ENCODE measurements at regions not wholly inside any gene's neighbourhood (a gene's known extent, or its start where the extent isn't known, plus 50 kb on each side); places are given as distances from the start of the nearest gene placed in this dataset.

DNA sequence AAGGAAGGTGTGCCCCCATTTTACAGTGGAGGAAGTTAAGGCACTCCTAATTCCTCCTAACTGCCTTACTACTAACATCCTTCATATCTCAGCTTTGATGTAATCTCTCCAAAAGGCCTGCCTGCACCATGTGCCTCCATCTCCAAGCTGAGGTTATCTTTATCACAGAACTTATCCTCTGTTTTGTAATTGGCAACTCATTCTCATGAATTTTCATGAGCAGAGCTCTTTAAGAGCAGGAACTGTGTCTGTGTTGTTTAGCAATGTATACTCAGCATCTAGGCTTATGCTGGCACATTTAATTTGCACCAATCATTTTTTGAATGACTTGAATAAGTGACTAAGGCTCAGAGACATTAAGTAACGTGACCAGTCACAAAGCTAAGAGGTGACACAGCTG, 147.9 kb upstream of the VLDLR start:
- H3K4me1 ChIP-seq (ENCODE audit: control insufficient read depth, extremely low read depth, insufficient read depth, low read length): peaks cover 20% of the 10 kb centered on the region
- BruUV-seq (replicated peaks): no TSS peak
- intact Hi-C loops (cut with micrococcal nuclease): no loop called here
- H3K9me1 ChIP-seq (replicated peaks; ENCODE audit: control insufficient read depth, extremely low read depth, insufficient read depth, low read length): no peaks in the 10 kb centered on the region
- ChIA-PET POLR2A (no interaction called here), CTCF (no interaction called here)
- H2AFZ ChIP-seq (ENCODE audit: low read depth, low read length): no peak overlapping the region
- dilution Hi-C loops (cut with MboI; ENCODE audit: extremely low pct_ligation_motif_present, low sequenced_read_pairs): no loop called here
- H3K27ac ChIP-seq (ENCODE audit: insufficient read depth, low read depth, low read length): no peak overlapping the region
- DNase-seq (ENCODE audit: low read depth, low spot score): no peak
- no peak for FAIRE-seq
- H3K79me2 ChIP-seq (ENCODE audit: control insufficient read depth, insufficient read depth, low read length): no peaks in the 10 kb centered on the region
- no peak overlapping the region for H3K4me2 ChIP-seq (ENCODE audit: insufficient read depth, low read length)
- H3K27me3 ChIP-seq (ENCODE audit: control insufficient read depth in 2 of 2, insufficient read depth in 2 of 2, low read length in 2 of 2): no peaks in the 10 kb centered on the region
- no peaks in the 10 kb centered on the region for H4K20me1 ChIP-seq (replicated peaks; ENCODE audit: control insufficient read depth, extremely low read depth, insufficient read depth, low read length)
- no peak overlapping the region for H3K4me3 ChIP-seq (replicated peaks in 1 of 3; ENCODE audit: insufficient read depth in 1 of 3, low read depth in 1 of 3, low read length in 3 of 3)
- TF ChIP-seq GATA2 (IDR thresholded peaks at IDR 0.05; ENCODE audit: insufficient read depth, insufficient read length, low read depth, low read length) (no peak), MYC (IDR thresholded peaks at IDR 0.05; ENCODE audit: low read depth, low read length) (no peak), FOS (IDR thresholded peaks at IDR 0.05; ENCODE audit: borderline replicate concordance, insufficient read depth, low read length) (no peak), POLR2A (IDR thresholded peaks at IDR 0.05; ENCODE audit: low read depth, low read length) (no peak), JUN (IDR thresholded peaks at IDR 0.05; ENCODE audit: borderline replicate concordance, insufficient read depth, insufficient read length, low read depth) (no peak), POLR2AphosphoS5 (IDR thresholded peaks at IDR 0.05; ENCODE audit: insufficient read depth, low read depth, low read length) (no peak), EZH2 (IDR thresholded peaks at IDR 0.05; ENCODE audit: borderline replicate concordance, low read depth, low read length, severe bottlenecking) (no peak)
- TF ChIP-seq, protein P1, sequence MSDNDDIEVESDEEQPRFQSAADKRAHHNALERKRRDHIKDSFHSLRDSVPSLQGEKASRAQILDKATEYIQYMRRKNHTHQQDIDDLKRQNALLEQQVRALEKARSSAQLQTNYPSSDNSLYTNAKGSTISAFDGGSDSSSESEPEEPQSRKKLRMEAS (IDR thresholded peaks at IDR 0.05; ENCODE audit: insufficient read depth, insufficient read length): no peak
- TF ChIP-seq, protein P2, sequence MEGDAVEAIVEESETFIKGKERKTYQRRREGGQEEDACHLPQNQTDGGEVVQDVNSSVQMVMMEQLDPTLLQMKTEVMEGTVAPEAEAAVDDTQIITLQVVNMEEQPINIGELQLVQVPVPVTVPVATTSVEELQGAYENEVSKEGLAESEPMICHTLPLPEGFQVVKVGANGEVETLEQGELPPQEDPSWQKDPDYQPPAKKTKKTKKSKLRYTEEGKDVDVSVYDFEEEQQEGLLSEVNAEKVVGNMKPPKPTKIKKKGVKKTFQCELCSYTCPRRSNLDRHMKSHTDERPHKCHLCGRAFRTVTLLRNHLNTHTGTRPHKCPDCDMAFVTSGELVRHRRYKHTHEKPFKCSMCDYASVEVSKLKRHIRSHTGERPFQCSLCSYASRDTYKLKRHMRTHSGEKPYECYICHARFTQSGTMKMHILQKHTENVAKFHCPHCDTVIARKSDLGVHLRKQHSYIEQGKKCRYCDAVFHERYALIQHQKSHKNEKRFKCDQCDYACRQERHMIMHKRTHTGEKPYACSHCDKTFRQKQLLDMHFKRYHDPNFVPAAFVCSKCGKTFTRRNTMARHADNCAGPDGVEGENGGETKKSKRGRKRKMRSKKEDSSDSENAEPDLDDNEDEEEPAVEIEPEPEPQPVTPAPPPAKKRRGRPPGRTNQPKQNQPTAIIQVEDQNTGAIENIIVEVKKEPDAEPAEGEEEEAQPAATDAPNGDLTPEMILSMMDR (IDR thresholded peaks at IDR 0.05; ENCODE audit: extremely low read depth in 1 of 2, insufficient read depth in 1 of 2, low read depth in 1 of 2, low read length in 2 of 2): no peak
- no peaks in the 10 kb centered on the region for H3K9me3 ChIP-seq (replicated peaks; ENCODE audit: control insufficient read depth, insufficient read depth, low read length)
- no peaks in the 10 kb centered on the region for H3K36me3 ChIP-seq (ENCODE audit: control insufficient read depth in 2 of 2, extremely low read depth in 1 of 2, insufficient read depth in 2 of 2, low read length in 2 of 2)
- H3K9ac ChIP-seq (replicated peaks; ENCODE audit: extremely low read depth, insufficient read depth, low read length): no peak overlapping the region
